Activated naive CD8-positive, alpha-beta T cell treated with anti-CD3 and anti-CD28 coated beads for 36 hours (primary cell): ENCODE measurements at regions not wholly inside any gene's neighbourhood (a gene's known extent, or its start where the extent isn't known, plus 50 kb on each side); places are given as distances from the start of the nearest gene placed in this dataset.
A peak's percentile ranks its signal among the peaks of the same experiment; 100 is the strongest.

Source experiments
- DNase-seq: peaks from one replicate; pipeline ENCODE4 v3.0.0; 2021
- H3K27ac Mint-ChIP-seq: one replicate; pipeline ENCODE4 v1.8.0; 2022; ENCODE audit warnings: mild to moderate bottlenecking, moderate library complexity, mixed read lengths
- H3K27me3 Mint-ChIP-seq: one replicate; pipeline ENCODE4 v1.8.0; 2022; ENCODE audit warnings: mild to moderate bottlenecking, mixed read lengths
- H3K36me3 Mint-ChIP-seq: one replicate; pipeline ENCODE4 v1.8.0; 2021; ENCODE audit warnings: mild to moderate bottlenecking, mixed read lengths
- H3K4me1 Mint-ChIP-seq: one replicate; pipeline ENCODE4 v1.8.0; 2021; ENCODE audit warnings: mixed read lengths
- H3K4me3 Mint-ChIP-seq: one replicate; pipeline ENCODE4 v1.8.0; 2022; ENCODE audit warnings: mild to moderate bottlenecking, moderate library complexity, mixed read lengths
- H3K9me3 Mint-ChIP-seq: one replicate; pipeline ENCODE4 v1.8.0; 2022; ENCODE audit warnings: mixed read lengths

- no peak overlapping the region for H3K27ac Mint-ChIP-seq
These were observed 723.9 kb upstream of the ZNF385D start for GRCh38 chr3:22474706-22475445.

GRCh38 chr3:22475665-22476240, 724.7 kb upstream of the ZNF385D start:
- Mint-ChIP-seq H3K27me3 (no peaks in the 10 kb centered on the region), H3K4me1 (no peaks in the 10 kb centered on the region), H3K9me3 (no peaks in the 10 kb centered on the region), H3K36me3 (no peaks in the 10 kb centered on the region), H3K4me3 (no peak overlapping the region), H3K27ac (no peak overlapping the region)
- no peak for DNase-seq

More at GRCh38 chr3:22474706-22475445, 723.9 kb upstream of the ZNF385D start:
- no peaks in the 10 kb centered on the region for H3K4me1 Mint-ChIP-seq
- no peaks in the 10 kb centered on the region for H3K9me3 Mint-ChIP-seq
- no peak for DNase-seq
- H3K27me3 Mint-ChIP-seq = no peaks in the 10 kb centered on the region
- H3K36me3 Mint-ChIP-seq = no peaks in the 10 kb centered on the region
- no peak overlapping the region for H3K4me3 Mint-ChIP-seq

- Mint-ChIP-seq H3K27ac (no peak overlapping the region), H3K9me3 (no peaks in the 10 kb centered on the region), H3K4me3 (no peak overlapping the region), H3K4me1 (no peaks in the 10 kb centered on the region), H3K27me3 (no peaks in the 10 kb centered on the region), H3K36me3 (no peaks in the 10 kb centered on the region)
- no peak for DNase-seq
These were observed 726.0 kb upstream of the ZNF385D start for GRCh38 chr3:22476976-22477375.

GRCh38 chr3:22485954-22486353, 717.2 kb upstream of the UBE2E2 start:
- no peak overlapping the region for H3K27ac Mint-ChIP-seq
- no peak overlapping the region for H3K4me3 Mint-ChIP-seq
- no peaks in the 10 kb centered on the region for H3K27me3 Mint-ChIP-seq
- H3K36me3 Mint-ChIP-seq = no peaks in the 10 kb centered on the region
- no peak for DNase-seq
- no peaks in the 10 kb centered on the region for H3K4me1 Mint-ChIP-seq
- peaks cover 3% of the 10 kb centered on the region for H3K9me3 Mint-ChIP-seq

- no peaks in the 10 kb centered on the region for H3K27me3 Mint-ChIP-seq
- H3K9me3 Mint-ChIP-seq = no peaks in the 10 kb centered on the region
- no peak overlapping the region for H3K27ac Mint-ChIP-seq
- no peak overlapping the region for H3K4me3 Mint-ChIP-seq
- H3K36me3 Mint-ChIP-seq = no peaks in the 10 kb centered on the region
- no peaks in the 10 kb centered on the region for H3K4me1 Mint-ChIP-seq
- DNase-seq = no peak
These were observed 712.4 kb upstream of the UBE2E2 start for GRCh38 chr3:22490747-22491146.

- H3K4me3 Mint-ChIP-seq = no peak overlapping the region
- DNase-seq = no peak
- H3K9me3 Mint-ChIP-seq = no peaks in the 10 kb centered on the region
- H3K4me1 Mint-ChIP-seq = no peaks in the 10 kb centered on the region
- H3K27ac Mint-ChIP-seq = no peak overlapping the region
- no peaks in the 10 kb centered on the region for H3K27me3 Mint-ChIP-seq
- H3K36me3 Mint-ChIP-seq = no peaks in the 10 kb centered on the region
These were observed 711.8 kb upstream of the UBE2E2 start for GRCh38 chr3:22491344-22491743.

- H3K4me3 Mint-ChIP-seq = no peak overlapping the region
- no peak overlapping the region for H3K27ac Mint-ChIP-seq
- H3K36me3 Mint-ChIP-seq = no peaks in the 10 kb centered on the region
- no peaks in the 10 kb centered on the region for H3K27me3 Mint-ChIP-seq
- DNase-seq = no peak
- H3K9me3 Mint-ChIP-seq = no peaks in the 10 kb centered on the region
- no peaks in the 10 kb centered on the region for H3K4me1 Mint-ChIP-seq
These were observed 710.8 kb upstream of the UBE2E2 start for GRCh38 chr3:22492342-22492741.

- Mint-ChIP-seq H3K4me1 (no peaks in the 10 kb centered on the region), H3K27ac (no peak overlapping the region), H3K4me3 (no peak overlapping the region), H3K36me3 (no peaks in the 10 kb centered on the region), H3K9me3 (no peaks in the 10 kb centered on the region), H3K27me3 (no peaks in the 10 kb centered on the region)
- no peak for DNase-seq
These were observed 707.9 kb upstream of the UBE2E2 start for GRCh38 chr3:22495241-22495640.

GRCh38 chr3:22495791-22496190, 707.3 kb upstream of the UBE2E2 start:
- Mint-ChIP-seq H3K9me3 (no peaks in the 10 kb centered on the region), H3K27me3 (no peaks in the 10 kb centered on the region), H3K4me3 (no peak overlapping the region)

GRCh38 chr3:22496641-22497040, 706.5 kb upstream of the UBE2E2 start:
- H3K27ac Mint-ChIP-seq = peak overlapping the region; percentile 26
- H3K4me3 Mint-ChIP-seq = no peak overlapping the region
- no peaks in the 10 kb centered on the region for H3K9me3 Mint-ChIP-seq
- H3K4me1 Mint-ChIP-seq = no peaks in the 10 kb centered on the region
- DNase-seq = no peak
- no peaks in the 10 kb centered on the region for H3K36me3 Mint-ChIP-seq
- H3K27me3 Mint-ChIP-seq = no peaks in the 10 kb centered on the region

More at GRCh38 chr3:22495791-22496190, 707.3 kb upstream of the UBE2E2 start:
- no peak overlapping the region for H3K27ac Mint-ChIP-seq
- no peak for DNase-seq
- H3K4me1 Mint-ChIP-seq = no peaks in the 10 kb centered on the region
- H3K36me3 Mint-ChIP-seq = no peaks in the 10 kb centered on the region

GRCh38 chr3:22506871-22507270, 696.3 kb upstream of the UBE2E2 start:
- H3K27ac Mint-ChIP-seq = no peak overlapping the region
- DNase-seq = no peak
- H3K9me3 Mint-ChIP-seq = peaks cover 2% of the 10 kb centered on the region
- H3K4me3 Mint-ChIP-seq = no peak overlapping the region
- no peaks in the 10 kb centered on the region for H3K4me1 Mint-ChIP-seq
- no peaks in the 10 kb centered on the region for H3K36me3 Mint-ChIP-seq
- no peaks in the 10 kb centered on the region for H3K27me3 Mint-ChIP-seq

GRCh38 chr3:22507709-22508108, 695.4 kb upstream of the UBE2E2 start:
- Mint-ChIP-seq H3K9me3 (peaks cover 3% of the 10 kb centered on the region), H3K27ac (no peak overlapping the region), H3K4me1 (no peaks in the 10 kb centered on the region), H3K4me3 (no peak overlapping the region), H3K27me3 (no peaks in the 10 kb centered on the region), H3K36me3 (no peaks in the 10 kb centered on the region)
- no peak for DNase-seq

GRCh38 chr3:22523925-22524324, 679.2 kb upstream of the UBE2E2 start:
- no peak for DNase-seq
- no peak overlapping the region for H3K27ac Mint-ChIP-seq
- no peaks in the 10 kb centered on the region for H3K4me1 Mint-ChIP-seq
- H3K27me3 Mint-ChIP-seq = no peaks in the 10 kb centered on the region
- no peak overlapping the region for H3K4me3 Mint-ChIP-seq
- H3K36me3 Mint-ChIP-seq = no peaks in the 10 kb centered on the region
- H3K9me3 Mint-ChIP-seq = peaks cover 14% of the 10 kb centered on the region

GRCh38 chr3:22526266-22526837, 676.8 kb upstream of the UBE2E2 start:
- peaks cover 11% of the 10 kb centered on the region for H3K9me3 Mint-ChIP-seq
- no peaks in the 10 kb centered on the region for H3K4me1 Mint-ChIP-seq
- no peaks in the 10 kb centered on the region for H3K36me3 Mint-ChIP-seq
- no peak overlapping the region for H3K27ac Mint-ChIP-seq
- no peaks in the 10 kb centered on the region for H3K27me3 Mint-ChIP-seq
- H3K4me3 Mint-ChIP-seq = no peak overlapping the region
- DNase-seq = no peak

- Mint-ChIP-seq H3K4me1 (no peaks in the 10 kb centered on the region), H3K9me3 (no peaks in the 10 kb centered on the region), H3K4me3 (no peak overlapping the region), H3K27me3 (no peaks in the 10 kb centered on the region), H3K36me3 (no peaks in the 10 kb centered on the region), H3K27ac (no peak overlapping the region)
- no peak for DNase-seq
These were observed 666.6 kb upstream of the UBE2E2 start for GRCh38 chr3:22536541-22536940.

- H3K36me3 Mint-ChIP-seq = no peaks in the 10 kb centered on the region
- DNase-seq = no peak
- no peaks in the 10 kb centered on the region for H3K27me3 Mint-ChIP-seq
- H3K9me3 Mint-ChIP-seq = peaks cover 2% of the 10 kb centered on the region
- H3K4me3 Mint-ChIP-seq = no peak overlapping the region
- H3K27ac Mint-ChIP-seq = no peak overlapping the region
- no peaks in the 10 kb centered on the region for H3K4me1 Mint-ChIP-seq
These were observed 665.6 kb upstream of the UBE2E2 start for GRCh38 chr3:22537560-22537959.
